GM18861 (cell line): ENCODE measurements at regions not wholly inside any gene's neighbourhood (a gene's known extent, or its start where the extent isn't known, plus 50 kb on each side); places are given as distances from the start of the nearest gene placed in this dataset.

Experiments
- ATAC-seq: cut with Tn5 transposase; IDR thresholded peaks from one replicate; pipeline ENCODE4 v1.9.1; 2021; ENCODE audit not compliant: unreplicated experiment

DNA sequence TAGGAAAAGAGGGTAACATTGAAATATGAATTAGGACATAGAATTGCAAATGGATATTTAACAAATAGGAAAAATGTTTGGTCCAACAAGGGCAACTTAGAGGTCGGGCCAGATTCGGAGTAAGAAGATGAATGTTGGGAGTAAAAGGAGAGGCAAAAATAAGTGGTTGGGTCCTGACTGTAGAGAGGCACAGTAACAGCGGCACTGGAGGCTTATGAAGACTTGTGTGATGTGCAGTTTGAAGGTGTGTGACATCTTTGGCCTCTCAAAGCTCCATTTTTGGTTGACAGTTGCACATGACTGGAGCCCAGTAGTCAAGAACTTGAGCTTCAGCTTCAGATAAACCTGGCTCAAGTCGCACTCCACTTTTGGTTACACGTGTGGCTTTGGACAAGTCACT lies 109.9 kb upstream of the PAXBP1 start:
- ATAC-seq, result no peak

DNA sequence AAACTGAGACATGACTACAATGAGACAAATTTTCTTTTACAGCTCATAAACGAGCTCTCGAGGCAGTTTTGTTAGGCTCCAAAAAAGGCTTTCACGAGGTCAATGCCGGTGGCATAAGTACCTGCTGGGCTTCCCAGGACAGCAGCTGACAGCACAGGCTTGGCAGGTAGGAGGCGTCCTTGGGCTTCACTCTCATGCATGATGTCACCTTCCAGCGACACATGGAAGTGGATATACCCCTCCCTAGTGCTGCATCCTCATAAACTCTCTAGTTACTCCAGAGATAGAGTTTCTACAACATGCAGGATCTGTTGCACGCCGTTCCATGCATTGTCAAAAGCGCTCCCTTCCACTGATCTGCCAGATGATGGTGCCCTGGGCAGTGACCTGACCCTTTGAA lies 112.5 kb upstream of the PAXBP1 start:
- no peak for ATAC-seq

DNA sequence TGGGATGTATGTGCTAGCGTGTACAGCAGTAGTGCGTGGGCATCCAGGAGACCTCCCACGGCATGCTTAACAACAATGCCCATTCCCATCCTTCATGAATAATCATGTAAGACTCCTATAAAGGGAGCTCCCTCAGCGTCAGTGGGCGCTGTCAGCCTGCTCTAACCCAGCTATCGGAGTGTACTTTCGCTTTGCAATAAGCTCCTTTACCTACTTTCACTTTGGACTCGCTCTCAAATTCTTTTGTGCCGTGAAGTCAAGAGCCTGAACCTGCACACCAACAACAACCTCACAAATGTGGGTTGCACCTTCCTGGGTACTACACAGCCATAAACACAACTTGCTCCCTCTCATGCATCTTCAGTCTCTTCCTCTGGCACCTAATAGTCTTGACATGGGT lies 114.8 kb upstream of the PAXBP1 start:
- ATAC-seq, result no peak

DNA sequence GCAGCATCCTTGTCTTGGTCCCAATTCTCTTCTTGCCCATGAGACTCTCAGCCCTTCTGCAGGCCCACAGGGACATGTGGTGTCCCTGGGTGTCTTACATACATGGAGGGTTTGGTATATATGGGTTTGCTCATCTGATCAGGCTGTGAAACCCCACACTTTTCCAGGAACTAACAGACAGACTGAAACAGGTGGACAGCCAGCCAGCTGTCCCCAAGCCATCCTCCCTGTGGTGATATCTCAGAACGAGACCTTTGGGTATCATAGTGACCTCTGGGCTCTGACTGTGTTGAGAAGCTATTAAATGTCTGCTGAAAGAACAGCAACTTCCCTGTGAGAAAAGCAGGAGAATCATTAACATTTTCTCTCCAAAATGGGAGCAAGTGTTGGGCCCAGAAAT lies 115.5 kb upstream of the PAXBP1 start:
- no peak for ATAC-seq

DNA sequence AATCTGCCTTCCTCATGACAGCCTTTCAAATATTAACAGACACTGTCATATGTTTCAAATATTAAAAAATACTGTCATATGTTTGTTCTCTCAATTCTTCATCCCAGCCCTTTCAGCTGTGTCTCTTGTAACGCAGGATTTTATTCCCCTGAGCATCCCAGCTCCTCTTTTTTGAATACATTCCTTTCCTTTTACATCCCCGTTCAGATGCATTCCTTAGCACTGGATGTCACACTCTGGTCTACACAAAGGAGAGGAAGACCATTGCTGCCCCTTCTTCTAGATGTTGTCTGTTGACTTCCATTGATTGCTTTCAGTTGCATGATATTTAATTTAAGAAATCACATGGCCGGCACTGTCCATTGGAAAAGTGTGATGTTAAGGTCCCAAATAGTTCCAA lies 117.4 kb upstream of the PAXBP1 start:
- no peak for ATAC-seq

DNA sequence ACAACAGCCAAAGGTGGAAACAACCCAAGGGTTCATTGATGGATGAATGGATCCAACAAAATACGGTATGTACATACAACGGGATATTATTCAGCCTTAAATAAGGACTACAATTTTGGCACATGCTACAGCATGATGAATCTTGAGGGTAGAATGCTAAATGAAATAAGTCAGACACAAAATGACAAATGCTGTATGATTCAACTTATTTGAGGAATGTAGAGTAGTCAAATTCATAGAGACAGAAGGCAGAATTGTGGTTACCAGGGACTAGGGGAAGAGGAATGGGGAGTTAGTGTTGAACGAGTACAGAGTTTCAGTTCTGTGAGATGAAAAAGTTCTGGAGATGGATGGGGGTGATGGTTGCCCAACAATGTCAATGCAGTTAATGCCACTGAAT lies 118.0 kb upstream of the PAXBP1 start:
- no peak for ATAC-seq

DNA sequence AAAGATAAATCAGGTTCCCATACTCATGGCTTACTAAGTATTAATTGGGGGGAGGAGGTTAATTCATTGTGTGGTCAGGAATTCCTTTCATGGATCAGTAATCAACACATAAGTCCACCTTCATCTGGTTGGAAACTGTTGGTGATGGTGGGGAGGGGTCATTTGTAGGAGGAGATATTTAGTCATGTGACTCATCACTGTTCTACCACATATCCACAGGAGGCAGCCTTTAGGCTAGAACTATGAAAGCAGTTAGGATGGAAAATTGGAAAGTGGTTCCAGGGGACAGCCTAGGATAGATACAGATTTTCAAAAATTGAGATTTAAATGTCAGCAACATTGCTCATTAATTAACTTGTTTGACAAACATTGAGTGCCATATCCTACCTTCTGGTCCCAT lies 122.8 kb upstream of the PAXBP1 start:
- no peak for ATAC-seq

DNA sequence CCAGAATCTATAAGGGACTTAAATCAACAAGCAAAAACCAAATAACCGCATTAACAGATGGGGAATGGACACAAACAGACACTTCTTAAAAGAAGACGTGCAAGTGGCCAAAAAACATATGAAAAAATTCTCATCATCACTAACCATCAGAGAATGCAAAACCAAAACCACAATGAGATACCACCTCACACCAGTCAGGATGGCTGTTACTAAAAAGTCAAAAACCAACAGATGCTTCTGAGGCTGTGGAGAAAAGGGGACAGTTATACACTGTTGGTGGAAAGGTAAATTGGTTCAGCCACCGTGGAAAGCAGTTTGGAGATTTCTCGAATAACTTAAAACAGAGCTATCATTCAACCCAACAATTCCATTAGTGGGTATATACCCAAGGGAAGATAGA lies 124.9 kb upstream of the OLIG2 start:
- ATAC-seq, result no peak

DNA sequence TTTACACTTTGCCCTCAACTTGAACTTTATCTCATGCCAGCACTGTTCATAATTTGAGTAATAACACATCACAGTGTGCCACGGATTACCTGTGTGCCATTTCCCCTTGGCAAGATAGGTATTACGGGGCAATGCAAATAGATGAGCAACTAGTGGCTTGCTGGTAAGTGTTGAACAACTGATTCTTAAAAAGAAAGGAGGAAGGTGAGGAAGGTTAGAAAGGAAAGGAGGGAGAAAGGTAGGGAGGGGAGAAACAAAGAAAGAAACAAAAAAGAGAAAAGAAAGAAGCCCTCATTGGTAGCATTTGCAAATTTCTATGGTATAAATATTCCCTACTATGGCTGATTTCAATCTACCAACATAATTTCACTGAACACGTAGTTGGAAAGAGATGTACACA lies 118.2 kb upstream of the OLIG2 start:
- ATAC-seq, result no peak

DNA sequence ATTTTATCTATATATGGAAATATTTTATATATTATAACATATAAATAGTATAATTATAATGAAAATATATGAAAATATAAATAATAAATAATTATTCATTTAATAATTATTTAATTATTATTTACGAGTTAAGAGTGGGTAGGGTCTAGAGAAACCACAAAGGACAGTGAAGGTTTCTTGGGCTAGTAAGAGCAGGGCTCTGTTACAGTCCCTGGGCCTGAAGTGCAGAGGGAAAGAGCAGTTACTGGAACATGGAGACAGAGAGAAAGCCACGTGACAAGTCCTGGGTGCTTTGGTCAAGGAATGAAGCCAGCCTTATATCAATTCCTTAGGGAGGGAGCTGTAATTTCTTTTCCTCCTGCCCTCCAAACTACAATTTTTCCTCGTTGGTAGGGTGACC lies 117.2 kb upstream of the OLIG2 start:
- no peak for ATAC-seq

DNA sequence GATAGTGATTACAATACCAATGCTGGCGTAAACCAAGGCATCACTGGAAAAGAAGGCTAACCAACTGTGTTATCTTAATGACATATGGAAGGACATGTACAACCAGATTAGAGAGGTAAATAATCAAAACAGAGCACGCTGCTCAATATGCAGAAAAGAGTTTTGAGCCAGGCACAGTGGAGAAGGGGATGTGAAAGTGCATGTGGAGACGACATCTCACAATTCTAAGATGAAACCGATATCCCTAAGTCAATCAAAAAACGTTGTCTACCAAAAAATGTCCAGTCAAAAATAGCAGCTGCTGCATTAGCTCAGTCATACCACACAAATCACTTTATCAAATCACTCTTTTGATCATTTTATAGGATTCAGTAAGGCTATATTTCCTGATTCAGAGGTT lies 116.3 kb upstream of the OLIG2 start:
- no peak for ATAC-seq

DNA sequence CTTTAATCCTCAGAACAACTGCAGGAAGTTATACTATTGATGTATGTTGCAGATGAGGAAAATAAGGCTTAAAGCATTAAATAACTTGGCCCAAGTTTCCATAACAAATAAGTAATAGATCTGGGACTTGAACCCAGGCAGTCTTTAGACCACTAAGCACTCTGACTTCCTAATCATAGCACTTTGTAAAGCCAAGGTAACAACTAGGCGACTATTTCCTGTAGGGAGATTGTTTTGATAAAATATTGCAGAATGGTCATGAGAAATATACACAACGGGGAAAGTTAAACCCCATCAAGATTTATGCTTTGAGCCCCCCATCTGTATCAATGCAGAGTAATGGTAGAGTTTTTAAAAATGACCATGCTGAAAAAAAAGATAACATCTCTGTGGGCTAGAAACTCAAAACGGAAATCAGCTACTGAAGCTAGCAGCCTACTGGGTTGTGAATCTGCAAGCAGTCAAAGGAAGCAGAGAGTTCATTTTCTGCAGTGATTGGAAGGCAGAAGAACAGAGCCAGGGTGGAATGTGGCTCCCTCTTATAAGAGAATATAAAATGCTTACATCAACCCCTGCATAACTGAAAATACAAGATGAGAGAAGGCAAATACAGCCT lies 111.2 kb upstream of the OLIG2 start:
- ATAC-seq, result no peak

DNA sequence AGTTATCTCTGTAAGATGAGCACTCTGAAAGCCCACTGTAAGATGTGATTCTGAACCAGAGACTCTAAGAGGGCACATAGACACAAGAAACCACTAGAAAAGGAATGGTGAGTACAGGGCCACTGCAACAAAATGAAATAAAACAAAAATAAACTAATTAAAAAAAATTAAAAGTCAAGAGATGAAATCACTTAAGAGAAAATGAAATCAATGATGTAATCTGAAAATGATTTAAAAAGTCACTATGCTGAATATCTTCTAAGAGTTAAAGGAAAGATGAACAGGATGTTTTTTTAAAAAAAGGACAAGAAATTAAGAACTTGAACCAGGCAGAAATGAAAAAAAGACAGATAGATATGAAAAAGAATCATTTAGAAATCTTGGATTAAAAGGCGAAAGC lies 110.6 kb upstream of the OLIG2 start:
- no peak for ATAC-seq

DNA sequence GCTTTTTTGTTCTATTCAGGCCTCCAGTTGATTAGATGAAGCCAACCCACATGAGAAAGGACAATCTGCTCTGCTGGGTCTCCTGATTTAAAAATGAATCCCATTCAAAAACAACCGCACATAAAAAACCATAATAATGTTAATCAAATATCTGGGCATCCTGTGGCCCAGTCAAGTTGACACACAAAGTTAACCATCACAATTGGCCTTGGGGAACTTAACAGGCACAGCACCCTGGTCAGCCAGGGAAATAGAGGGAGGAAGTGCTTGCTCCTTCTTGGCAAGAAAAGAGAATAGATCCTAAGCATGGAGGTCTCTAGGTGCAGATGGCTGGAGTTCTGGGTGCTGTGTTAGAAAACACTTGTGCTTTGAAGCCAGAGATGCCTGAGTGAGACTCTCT lies 109.6 kb upstream of the OLIG2 start:
- no peak for ATAC-seq

DNA sequence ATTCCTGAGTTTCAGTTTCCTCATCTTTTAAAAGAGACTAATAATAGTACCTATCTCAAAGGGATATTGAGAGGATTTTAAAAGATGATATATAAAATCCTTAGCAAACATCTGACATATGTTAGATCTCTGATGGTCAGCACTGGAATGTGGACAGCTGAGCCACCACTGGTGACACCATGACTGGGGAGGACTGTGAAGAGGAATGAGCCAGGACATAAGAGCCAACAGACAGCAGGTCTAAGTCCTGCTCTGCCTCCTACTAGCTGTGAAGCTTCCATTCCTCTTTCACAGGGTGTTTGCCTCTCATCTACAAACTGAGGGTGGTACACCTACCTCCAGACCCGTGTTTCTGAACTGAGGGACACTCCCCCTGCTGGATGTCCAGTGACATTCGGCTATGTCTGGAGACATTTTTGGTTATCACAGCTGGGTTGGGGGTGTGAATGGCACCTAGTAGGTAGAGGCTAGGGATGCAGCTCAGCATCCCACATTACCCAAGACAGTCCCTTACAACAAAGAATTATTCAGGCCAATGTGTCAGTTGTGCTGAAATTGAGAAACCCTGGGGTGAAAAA lies 109.1 kb upstream of the OLIG2 start:
- no peak for ATAC-seq

DNA sequence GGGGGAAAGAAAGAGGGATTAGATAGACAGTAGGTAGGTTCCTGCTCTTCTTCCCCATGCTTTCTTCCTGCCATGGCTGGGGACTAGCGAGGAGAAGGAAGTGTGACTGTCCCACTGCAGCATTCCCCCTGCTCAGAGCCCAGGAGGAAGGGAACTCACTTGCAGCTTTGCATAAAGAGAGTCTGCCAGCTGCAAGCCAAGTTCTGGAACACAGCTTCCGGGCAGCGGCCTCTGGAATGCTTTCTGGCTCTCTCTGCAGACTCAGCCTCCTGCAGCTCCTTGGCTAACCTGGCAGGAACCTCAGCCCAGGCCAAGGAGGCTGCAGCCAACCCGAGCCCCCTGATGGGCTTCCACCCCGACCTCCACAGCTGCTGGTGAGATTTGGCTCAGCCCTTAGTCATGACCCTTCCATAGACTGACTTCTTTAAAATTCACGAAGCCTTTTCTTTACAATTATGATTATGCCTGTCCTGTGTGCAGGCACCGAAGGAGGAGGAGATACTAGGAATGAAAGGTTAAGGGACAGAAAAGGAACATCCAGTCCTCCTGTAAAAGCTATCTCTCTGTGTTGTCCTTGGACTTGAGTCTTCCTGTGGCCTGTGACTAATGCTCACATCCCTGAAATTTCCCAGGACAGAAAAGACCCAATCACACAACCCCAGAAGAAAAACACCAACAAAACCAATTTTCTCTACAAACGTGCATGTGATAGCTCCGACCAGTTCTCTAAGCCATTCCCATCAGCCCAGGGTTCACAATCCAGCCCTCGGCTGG lies 108.2 kb upstream of the OLIG2 start:
- ATAC-seq, result no peak

DNA sequence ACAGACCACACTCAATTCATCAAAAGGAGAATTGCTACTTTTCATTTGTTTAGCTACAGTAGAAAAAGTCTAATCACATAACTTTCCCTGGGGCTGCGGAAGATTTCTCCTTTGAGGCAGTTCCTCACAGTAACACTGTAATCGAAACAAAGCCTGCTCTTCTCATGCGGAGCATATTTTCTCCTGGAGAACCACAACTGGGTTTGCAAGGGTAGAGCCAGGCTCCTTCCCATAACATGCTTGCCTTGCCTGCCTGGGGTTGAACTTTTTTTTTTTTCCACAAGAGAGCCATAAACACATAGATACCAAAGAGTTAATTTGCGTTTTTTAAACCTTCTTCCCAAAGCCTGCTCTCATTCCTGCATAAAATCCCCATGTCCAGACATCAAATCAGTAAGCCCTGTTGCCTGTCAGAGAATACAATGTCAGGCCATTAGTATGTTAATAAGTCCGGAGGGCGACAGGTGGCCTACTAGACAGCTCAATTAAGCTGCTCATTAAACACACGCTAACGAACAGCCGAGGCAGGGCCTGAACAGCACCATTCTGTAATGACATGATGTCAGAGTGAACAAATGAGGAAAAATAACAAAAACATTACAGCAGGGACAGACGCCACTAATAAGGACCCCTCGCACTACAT lies 107.1 kb upstream of the OLIG2 start:
- ATAC-seq, result no peak

DNA sequence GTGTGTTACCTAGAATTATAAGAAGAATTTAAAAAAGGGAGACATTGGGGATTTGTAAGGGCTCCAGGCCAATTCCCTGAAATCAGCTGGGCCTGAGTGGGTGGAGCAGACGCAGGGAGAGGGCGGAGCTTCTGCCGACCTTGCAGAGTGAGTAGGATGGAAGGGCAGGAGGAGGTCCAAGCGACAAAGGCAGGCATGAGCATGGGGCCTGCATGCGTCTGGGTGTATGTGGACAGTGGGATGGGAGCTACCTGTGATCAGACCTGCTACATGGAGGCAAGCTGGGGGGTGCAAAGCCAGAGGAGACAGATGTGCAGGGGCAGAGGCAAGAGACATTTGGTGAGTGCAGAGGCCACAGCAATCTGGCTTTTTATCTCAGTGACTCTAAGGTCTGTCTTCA lies 105.3 kb upstream of the OLIG2 start:
- no peak for ATAC-seq

DNA sequence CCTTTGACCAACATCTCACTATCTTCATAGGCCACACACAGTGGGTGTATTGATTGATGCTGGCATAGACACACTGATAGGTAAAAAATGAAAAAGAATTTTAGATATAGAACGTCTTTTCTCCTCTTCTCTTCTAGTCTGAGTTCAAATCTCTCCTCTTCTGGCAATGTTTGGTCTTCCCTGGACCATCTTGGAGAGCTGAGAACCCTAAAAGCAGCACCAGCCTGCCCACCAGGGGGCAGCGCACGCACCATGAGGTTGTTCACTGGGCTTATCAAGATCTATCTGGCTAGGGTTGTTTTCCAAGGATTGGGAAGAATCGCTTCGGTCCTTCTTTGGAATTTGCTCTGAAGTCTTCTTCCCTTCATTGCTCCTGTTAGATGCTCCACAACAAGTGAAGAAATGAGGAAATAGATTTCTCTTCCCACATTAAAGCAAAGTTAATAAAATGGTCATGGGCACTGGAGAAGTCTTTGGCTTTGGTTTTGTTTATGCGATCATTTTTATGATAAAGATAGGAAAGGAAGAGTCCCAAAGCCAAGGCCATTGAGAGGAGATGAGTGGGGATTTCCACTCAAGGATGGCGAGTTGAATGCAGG lies 104.0 kb upstream of the OLIG2 start:
- no peak for ATAC-seq

DNA sequence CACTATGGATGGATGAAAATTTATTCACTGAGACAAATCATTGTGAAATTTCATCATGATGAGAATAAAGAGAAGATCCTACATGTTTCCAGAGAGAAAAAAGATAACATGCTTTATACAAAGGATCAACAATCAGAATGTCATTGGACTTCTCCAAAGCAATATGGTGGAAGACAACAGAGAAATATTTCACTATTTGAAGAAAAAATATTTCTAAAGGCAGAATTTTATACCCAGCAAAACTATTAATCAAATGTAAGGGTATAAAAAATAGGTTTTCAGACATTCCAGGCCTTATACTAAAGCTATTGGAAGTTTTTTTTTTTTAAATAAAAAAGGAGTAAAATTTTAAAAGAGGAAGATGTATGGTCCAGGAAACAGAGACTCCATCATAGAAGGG lies 100.6 kb upstream of the OLIG2 start:
- no peak for ATAC-seq

DNA sequence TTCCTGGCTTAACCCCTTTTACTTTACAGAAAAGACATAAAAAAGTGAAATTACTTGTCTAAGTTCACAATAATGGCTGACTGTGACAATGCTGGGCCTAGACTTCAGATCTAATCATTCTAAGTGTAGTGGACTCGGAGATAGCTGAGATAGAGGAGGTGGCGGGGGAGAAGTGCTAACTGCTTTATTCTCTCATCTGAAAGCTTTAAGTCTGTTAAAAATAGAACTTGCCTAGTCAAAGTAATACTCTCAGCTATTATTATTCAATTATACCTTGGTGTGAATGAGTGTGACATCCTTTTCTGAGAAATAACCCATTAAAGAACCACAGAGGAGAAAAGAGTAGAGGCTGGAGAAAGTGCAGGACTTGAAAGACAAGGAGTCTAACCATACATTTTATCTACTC lies 96.1 kb upstream of the OLIG2 start:
- ATAC-seq, result peak; percentile 51

DNA sequence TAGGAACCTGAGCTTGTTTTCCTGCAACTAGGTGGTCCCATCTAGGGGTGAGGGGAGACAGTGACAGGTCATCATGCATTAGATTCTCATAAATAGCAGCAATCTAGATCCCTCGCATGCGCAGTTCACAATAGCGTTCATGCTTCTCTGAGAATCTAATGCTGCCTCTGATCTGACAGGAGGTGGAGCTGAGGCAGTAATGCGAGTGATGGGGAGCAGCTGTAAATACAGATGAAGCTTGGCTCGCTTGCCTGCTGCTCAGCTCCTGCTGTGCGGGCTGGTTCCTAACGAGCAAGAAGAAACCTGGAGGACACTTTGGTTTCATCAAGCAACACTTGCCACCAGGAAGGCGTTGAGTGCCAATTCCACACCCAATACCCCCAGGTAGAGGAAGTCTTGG lies 95.1 kb upstream of the OLIG2 start:
- ATAC-seq, result no peak
